ENCODE measurements at regions not wholly inside any gene's neighbourhood (a gene's known extent, or its start where the extent isn't known, plus 50 kb on each side); places are given as distances from the start of the nearest gene placed in this dataset.

- TF ChIP-seq CTCF (IDR thresholded peaks at IDR 0.05) = no peak
- TF ChIP-seq EP300 (IDR thresholded peaks at IDR 0.05) = no peak
- no peak for TF ChIP-seq POLR2A (IDR thresholded peaks at IDR 0.05)
Observed at GRCh38 chr3:40717471-40717870, 192.7 kb downstream of the ZNF621 start.
